Skeletal muscle tissue (tissue), 3 donors: ENCODE measurements at regions not wholly inside any gene's neighbourhood (a gene's known extent, or its start where the extent isn't known, plus 50 kb on each side); places are given as distances from the start of the nearest gene placed in this dataset.

Source experiments
- H3K27ac ChIP-seq: one replicate; pipeline ENCODE4 v1.7.0; 2013; ENCODE audit warnings: mild to moderate bottlenecking, low read depth, low read length, inconsistent platforms
- H3K27me3 ChIP-seq, 3 donors: one replicate each; pipeline ENCODE4 v1.7.0; 2013; ENCODE audit warnings: low read length in 3 of 3; ENCODE audit not compliant: control insufficient read depth in 3 of 3, insufficient read depth in 3 of 3
- H3K36me3 ChIP-seq, 3 donors: one replicate each; pipeline ENCODE4 v1.7.0; 2013; ENCODE audit warnings: low read length in 3 of 3; ENCODE audit not compliant: control insufficient read depth in 3 of 3, insufficient read depth in 3 of 3
- H3K4me1 ChIP-seq, 3 donors: one replicate each; pipeline ENCODE4 v1.7.0; 2013; ENCODE audit warnings: low read length in 3 of 3, mild to moderate bottlenecking in 3 of 3; ENCODE audit not compliant: control insufficient read depth in 3 of 3, insufficient read depth in 3 of 3
- H3K4me3 ChIP-seq, 3 donors: one replicate each; pipeline ENCODE4 v1.7.0; 2013; ENCODE audit warnings: low read length in 3 of 3
- H3K9ac ChIP-seq, 3 donors: one replicate each; pipeline ENCODE4 v1.7.0; 2013; ENCODE audit warnings: low read length in 3 of 3, mild to moderate bottlenecking in 3 of 3, moderate library complexity in 2 of 3, low read depth in 1 of 3
- H3K9me3 ChIP-seq, 3 donors: one replicate each; pipeline ENCODE4 v1.7.0; 2013; ENCODE audit warnings: low read length in 3 of 3; ENCODE audit not compliant: control insufficient read depth in 3 of 3
- donor health status: Osteomylitis.

DNA sequence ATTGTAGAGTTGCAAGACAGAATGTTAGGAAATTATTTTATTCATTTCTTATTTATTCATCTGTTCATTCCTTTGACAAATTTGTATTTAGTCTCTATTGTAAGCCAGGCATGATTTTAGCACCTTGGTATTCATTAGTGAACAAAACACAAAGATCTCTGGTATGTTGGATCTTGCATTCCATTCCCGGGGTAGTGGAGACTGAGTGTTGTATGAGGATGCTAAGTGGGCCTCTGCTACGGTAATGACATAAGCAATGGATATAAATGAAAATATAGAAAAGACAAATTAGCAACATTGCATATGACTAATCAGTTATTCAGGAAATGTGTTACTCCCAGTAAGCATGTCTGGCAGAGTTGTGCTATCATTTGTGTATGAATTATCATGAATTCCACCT is 449.3 kb downstream of the PCDH17 start:
- Histone ChIP-seq H3K9ac (no peak overlapping the region), H3K4me1 (no peaks in the 10 kb centered on the region), H3K4me3 (no peak overlapping the region), H3K9me3 (no peaks in the 10 kb centered on the region), H3K36me3 (no peaks in the 10 kb centered on the region), H3K27me3 (no peaks in the 10 kb centered on the region), H3K27ac (no peak overlapping the region)

- Histone ChIP-seq H3K4me3 (no peak overlapping the region), H3K27ac (no peak overlapping the region), H3K27me3 (no peaks in the 10 kb centered on the region), H3K36me3 (no peaks in the 10 kb centered on the region), H3K9ac (no peak overlapping the region), H3K9me3 (no peaks in the 10 kb centered on the region), H3K4me1 (no peaks in the 10 kb centered on the region)
Observed at GRCh38 chr13:58081301-58081820, 449.8 kb downstream of the PCDH17 start.

GRCh38 chr13:58083064-58083463 is 451.5 kb downstream of the PCDH17 start:
- no peak overlapping the region for H3K4me3 ChIP-seq
- H3K4me1 ChIP-seq = no peaks in the 10 kb centered on the region
- H3K27me3 ChIP-seq = no peaks in the 10 kb centered on the region
- no peaks in the 10 kb centered on the region for H3K36me3 ChIP-seq
- H3K9me3 ChIP-seq = no peaks in the 10 kb centered on the region
- H3K27ac ChIP-seq = no peak overlapping the region
- no peak overlapping the region for H3K9ac ChIP-seq

GRCh38 chr13:58085274-58085673 is 453.7 kb downstream of the PCDH17 start:
- no peaks in the 10 kb centered on the region for H3K36me3 ChIP-seq
- no peak overlapping the region for H3K27ac ChIP-seq
- H3K9me3 ChIP-seq = no peaks in the 10 kb centered on the region
- no peaks in the 10 kb centered on the region for H3K27me3 ChIP-seq
- H3K9ac ChIP-seq = no peak overlapping the region
- no peak overlapping the region for H3K4me3 ChIP-seq
- no peaks in the 10 kb centered on the region for H3K4me1 ChIP-seq

DNA sequence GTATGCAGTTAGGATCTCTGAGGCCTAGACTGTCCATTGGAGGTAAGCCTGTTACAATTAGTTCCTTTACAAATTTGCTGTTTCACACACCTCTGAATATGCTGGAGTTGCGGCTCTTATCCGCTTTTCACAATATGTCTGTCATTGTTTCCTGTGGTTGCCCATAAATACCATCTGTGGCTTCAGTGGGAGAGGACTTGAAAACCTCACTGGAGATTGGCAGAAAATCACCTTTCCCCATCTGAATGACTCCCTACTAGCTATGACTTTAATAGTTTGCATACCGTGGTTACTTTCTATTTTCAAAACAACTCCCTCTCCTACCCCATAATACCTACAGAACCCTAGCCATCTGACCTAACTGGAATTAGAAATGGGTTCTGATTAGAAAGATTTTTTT is 454.3 kb downstream of the PCDH17 start:
- no peak overlapping the region for H3K9ac ChIP-seq
- no peaks in the 10 kb centered on the region for H3K4me1 ChIP-seq

DNA sequence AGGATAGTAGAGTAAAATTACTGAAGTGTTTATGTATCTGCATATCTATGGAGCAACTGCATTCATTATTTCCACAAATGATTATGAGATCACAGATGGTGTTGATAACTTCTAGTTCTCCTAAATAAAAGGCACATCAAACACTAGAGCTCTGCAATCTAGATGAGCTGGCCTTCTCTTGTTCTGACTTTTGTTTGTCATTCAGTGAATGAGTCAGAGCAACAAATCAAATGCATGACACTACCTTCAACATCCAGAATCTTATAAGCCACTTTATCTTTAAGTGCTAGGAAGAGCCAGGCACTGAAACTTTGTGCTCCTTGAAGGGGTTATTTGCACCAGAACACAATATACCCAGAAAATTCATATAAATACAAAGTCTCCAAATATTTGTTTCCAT is 456.0 kb downstream of the PCDH17 start:
- Histone ChIP-seq H3K4me3 (no peak overlapping the region), H3K4me1 (no peaks in the 10 kb centered on the region), H3K36me3 (no peaks in the 10 kb centered on the region), H3K9ac (no peak overlapping the region), H3K9me3 (no peaks in the 10 kb centered on the region), H3K27ac (no peak overlapping the region), H3K27me3 (no peaks in the 10 kb centered on the region)

More for the DNA sequence above, 454.3 kb downstream of the PCDH17 start:
- Histone ChIP-seq H3K36me3 (no peaks in the 10 kb centered on the region), H3K4me3 (no peak overlapping the region), H3K27ac (no peak overlapping the region), H3K27me3 (no peaks in the 10 kb centered on the region), H3K9me3 (no peaks in the 10 kb centered on the region)

- H3K4me3 ChIP-seq = no peak overlapping the region
- H3K9me3 ChIP-seq = peaks cover 0 to 2% (median 0%) of the 10 kb centered on the region in 3 donors
- no peak overlapping the region for H3K27ac ChIP-seq
- H3K9ac ChIP-seq = no peak overlapping the region
- H3K36me3 ChIP-seq = no peaks in the 10 kb centered on the region
- H3K27me3 ChIP-seq = no peaks in the 10 kb centered on the region
- H3K4me1 ChIP-seq = no peaks in the 10 kb centered on the region
Observed at GRCh38 chr13:58093394-58093793, 461.9 kb downstream of the PCDH17 start.

GRCh38 chr13:58097831-58098230 is 466.3 kb downstream of the PCDH17 start:
- H3K36me3 ChIP-seq = no peaks in the 10 kb centered on the region
- no peaks in the 10 kb centered on the region for H3K4me1 ChIP-seq
- no peak overlapping the region for H3K27ac ChIP-seq
- H3K4me3 ChIP-seq = no peak overlapping the region
- H3K9ac ChIP-seq = no peak overlapping the region
- H3K9me3 ChIP-seq = peaks cover 0 to 2% (median 0%) of the 10 kb centered on the region in 3 donors
- no peaks in the 10 kb centered on the region for H3K27me3 ChIP-seq

DNA sequence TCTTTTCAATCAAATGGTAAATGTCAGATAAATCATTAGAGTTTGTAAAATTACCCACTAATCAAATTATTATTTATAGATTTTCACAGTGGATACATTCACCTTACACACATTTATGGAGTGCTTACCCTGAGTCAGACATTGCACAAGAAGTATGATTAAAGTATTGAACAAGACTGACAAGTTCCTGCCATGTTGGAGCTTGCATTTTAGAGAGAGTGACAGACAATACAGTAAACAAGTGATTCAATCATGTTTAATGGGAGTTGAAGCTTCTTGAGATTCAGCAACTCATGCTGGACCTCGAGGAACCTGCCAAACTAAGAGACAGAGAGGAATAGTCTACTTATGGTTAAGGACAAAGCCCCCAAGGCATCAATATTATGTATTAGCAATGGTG is 487.8 kb downstream of the PCDH17 start:
- Histone ChIP-seq H3K4me1 (no peaks in the 10 kb centered on the region), H3K27me3 (no peaks in the 10 kb centered on the region), H3K27ac (no peak overlapping the region), H3K9ac (no peak overlapping the region), H3K36me3 (no peaks in the 10 kb centered on the region), H3K9me3 (no peaks in the 10 kb centered on the region), H3K4me3 (no peak overlapping the region)

DNA sequence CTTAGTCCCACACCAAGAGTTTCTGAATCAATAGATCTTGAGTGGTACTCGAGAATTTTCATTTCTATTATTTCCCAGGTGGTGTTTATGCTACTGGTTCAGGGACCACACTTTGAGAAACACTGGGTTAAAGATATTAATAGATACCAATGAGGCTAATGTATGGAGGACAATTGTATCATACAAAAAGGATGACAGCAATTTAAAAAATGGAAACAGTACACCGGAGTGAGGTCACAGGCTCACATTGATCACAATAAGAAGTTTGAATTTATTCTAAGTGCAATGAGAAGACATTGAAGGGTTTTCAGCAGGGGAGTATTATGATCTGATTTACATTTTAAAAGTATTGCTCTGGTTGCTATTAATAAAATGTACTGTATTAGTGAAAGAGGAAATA is 488.3 kb downstream of the PCDH17 start:
- Histone ChIP-seq H3K27me3 (no peaks in the 10 kb centered on the region), H3K36me3 (no peaks in the 10 kb centered on the region), H3K4me3 (no peak overlapping the region)

GRCh38 chr13:58126496-58126895 is 495.0 kb downstream of the PCDH17 start:
- H3K9me3 ChIP-seq = no peaks in the 10 kb centered on the region
- no peak overlapping the region for H3K9ac ChIP-seq
- no peak overlapping the region for H3K27ac ChIP-seq
- H3K27me3 ChIP-seq = no peaks in the 10 kb centered on the region
- no peaks in the 10 kb centered on the region for H3K36me3 ChIP-seq
- H3K4me3 ChIP-seq = no peak overlapping the region
- H3K4me1 ChIP-seq = no peaks in the 10 kb centered on the region

More for the DNA sequence above, 488.3 kb downstream of the PCDH17 start:
- H3K9ac ChIP-seq = no peak overlapping the region
- no peaks in the 10 kb centered on the region for H3K4me1 ChIP-seq
- H3K27ac ChIP-seq = no peak overlapping the region
- H3K9me3 ChIP-seq = no peaks in the 10 kb centered on the region
